ENCODE measurements at regions not wholly inside any gene's neighbourhood (a gene's known extent, or its start where the extent isn't known, plus 50 kb on each side); places are given as distances from the start of the nearest gene placed in this dataset.

GRCh38 chr1:204799630-204800029 lies 71.0 kb upstream of the NFASC start:
- 81 to 82% methylated on average over 2 of the region's 2 CpGs for WGBS, 2 donors
- intact Hi-C loops (cut with DNase I) = loop anchor here (10.0 kb wide), 1 partner anchor 145 kb away; no protein-coding TSS in a partner anchor
- H3K9me3 ChIP-seq = no peaks in the 10 kb centered on the region
- DNase-seq = no peak
- H3K4me1 ChIP-seq = no peaks in the 10 kb centered on the region
- no peak overlapping the region for H3K4me3 ChIP-seq (replicated peaks in 1 of 3)
- H3K36me3 ChIP-seq = no peaks in the 10 kb centered on the region
- no peak overlapping the region for H3K27ac ChIP-seq
- H3K27me3 ChIP-seq = no peaks in the 10 kb centered on the region
- TF ChIP-seq, protein P1, sequence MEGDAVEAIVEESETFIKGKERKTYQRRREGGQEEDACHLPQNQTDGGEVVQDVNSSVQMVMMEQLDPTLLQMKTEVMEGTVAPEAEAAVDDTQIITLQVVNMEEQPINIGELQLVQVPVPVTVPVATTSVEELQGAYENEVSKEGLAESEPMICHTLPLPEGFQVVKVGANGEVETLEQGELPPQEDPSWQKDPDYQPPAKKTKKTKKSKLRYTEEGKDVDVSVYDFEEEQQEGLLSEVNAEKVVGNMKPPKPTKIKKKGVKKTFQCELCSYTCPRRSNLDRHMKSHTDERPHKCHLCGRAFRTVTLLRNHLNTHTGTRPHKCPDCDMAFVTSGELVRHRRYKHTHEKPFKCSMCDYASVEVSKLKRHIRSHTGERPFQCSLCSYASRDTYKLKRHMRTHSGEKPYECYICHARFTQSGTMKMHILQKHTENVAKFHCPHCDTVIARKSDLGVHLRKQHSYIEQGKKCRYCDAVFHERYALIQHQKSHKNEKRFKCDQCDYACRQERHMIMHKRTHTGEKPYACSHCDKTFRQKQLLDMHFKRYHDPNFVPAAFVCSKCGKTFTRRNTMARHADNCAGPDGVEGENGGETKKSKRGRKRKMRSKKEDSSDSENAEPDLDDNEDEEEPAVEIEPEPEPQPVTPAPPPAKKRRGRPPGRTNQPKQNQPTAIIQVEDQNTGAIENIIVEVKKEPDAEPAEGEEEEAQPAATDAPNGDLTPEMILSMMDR (IDR thresholded peaks at IDR 0.05) = no peak
- no peak for TF ChIP-seq POLR2A (IDR thresholded peaks at IDR 0.05)

DNA sequence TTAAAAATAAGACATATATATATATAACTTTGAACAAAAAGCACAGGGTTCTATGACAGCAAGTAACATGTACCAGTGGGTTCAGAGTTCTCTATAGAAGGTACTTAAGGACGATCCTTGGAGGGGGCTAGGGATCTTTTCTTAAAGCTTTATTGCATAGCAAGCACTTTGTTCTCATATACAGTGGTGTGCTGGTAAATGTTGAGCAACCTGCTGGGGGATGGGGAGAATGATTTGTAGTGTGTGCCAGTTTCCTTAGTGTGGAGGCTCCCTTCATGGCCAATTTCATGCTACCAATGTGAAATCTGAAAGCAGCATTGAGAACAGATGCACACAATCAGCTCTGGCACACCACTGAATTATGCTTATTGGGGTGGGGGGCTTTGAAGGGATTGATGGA lies 69.5 kb upstream of the NFASC start:
- no peaks in the 10 kb centered on the region for H3K4me1 ChIP-seq
- 56 to 79% methylated on average over 1 of the region's 1 CpG for WGBS, 2 donors
- no peaks in the 10 kb centered on the region for H3K27me3 ChIP-seq
- no peak overlapping the region for H3K4me3 ChIP-seq (replicated peaks in 1 of 3)
- no peak overlapping the region for H3K27ac ChIP-seq
- no peak for DNase-seq
- no peaks in the 10 kb centered on the region for H3K9me3 ChIP-seq
- no peaks in the 10 kb centered on the region for H3K36me3 ChIP-seq
- intact Hi-C loops (cut with DNase I) = loop anchor here (10.0 kb wide), 1 partner anchor 144 kb away; no protein-coding TSS in a partner anchor
- TF ChIP-seq, protein P1 (IDR thresholded peaks at IDR 0.05) = no peak

DNA sequence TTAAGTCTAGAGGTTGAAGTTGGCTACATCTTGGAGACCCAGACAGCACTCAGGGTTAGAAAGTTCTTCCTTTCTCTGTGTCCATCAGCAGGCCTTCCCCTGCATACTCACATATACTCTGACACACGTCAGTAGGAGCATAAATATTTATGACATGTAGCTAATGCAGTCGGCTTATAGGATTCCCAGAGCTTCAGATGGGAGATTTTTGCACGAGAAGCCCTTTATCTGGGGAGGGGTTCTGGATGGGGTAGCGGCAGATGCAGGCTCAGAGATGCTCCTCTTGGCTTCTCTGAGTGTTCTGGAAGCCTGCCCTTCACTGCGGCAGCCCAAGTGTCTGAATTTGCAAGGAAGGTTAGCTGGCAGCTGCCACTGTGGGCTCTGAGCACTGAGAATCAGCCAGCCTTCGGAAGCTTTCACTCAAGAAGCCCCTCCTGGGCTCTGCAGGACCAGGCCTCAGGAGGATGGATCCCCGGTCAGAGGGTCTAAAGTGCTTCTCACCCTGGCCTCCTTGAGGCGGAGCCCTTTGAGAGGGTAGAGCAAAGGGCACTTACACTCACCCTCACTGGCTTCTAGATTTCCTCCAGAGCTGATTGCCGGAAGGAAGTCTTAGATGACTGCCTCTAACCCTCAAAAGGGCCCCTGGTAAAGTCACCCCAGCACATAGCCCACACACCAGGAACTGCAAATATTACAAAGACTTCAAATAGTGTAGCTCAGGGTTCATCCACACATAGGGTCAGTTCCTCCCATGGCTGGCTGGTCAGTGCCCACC lies 68.1 kb upstream of the NFASC start:
- no peaks in the 10 kb centered on the region for H3K27me3 ChIP-seq
- DNase-seq = no peak
- WGBS, 2 donors = 62 to 73% methylated on average over 6 to 9 of the region's 9 CpGs
- intact Hi-C loops (cut with DNase I) = loop anchor here (10.0 kb wide), 1 partner anchor 142 kb away; no protein-coding TSS in a partner anchor
- H3K4me3 ChIP-seq (replicated peaks in 1 of 3) = no peak overlapping the region
- H3K27ac ChIP-seq = no peak overlapping the region
- no peak for TF ChIP-seq POLR2A (IDR thresholded peaks at IDR 0.05)
- TF ChIP-seq, protein P1 (IDR thresholded peaks at IDR 0.05) = no peak
- no peaks in the 10 kb centered on the region for H3K36me3 ChIP-seq
- no peaks in the 10 kb centered on the region for H3K9me3 ChIP-seq
- H3K4me1 ChIP-seq = no peaks in the 10 kb centered on the region

GRCh38 chr1:204803607-204804006 lies 67.1 kb upstream of the NFASC start:
- no peaks in the 10 kb centered on the region for H3K4me1 ChIP-seq
- no peaks in the 10 kb centered on the region for H3K27me3 ChIP-seq
- TF ChIP-seq, protein P1 (IDR thresholded peaks at IDR 0.05) = no peak
- TF ChIP-seq POLR2A (IDR thresholded peaks at IDR 0.05) = no peak
- no peak overlapping the region for H3K27ac ChIP-seq
- H3K9me3 ChIP-seq = no peaks in the 10 kb centered on the region
- no peak for DNase-seq
- intact Hi-C loops (cut with DNase I) = loop anchor here (10.0 kb wide), 1 partner anchor 141 kb away; no protein-coding TSS in a partner anchor
- no peak overlapping the region for H3K4me3 ChIP-seq (replicated peaks in 1 of 3)
- no peaks in the 10 kb centered on the region for H3K36me3 ChIP-seq
- 84 to 85% methylated on average over 3 of the region's 3 CpGs for WGBS, 2 donors

- H3K9me3 ChIP-seq = no peaks in the 10 kb centered on the region
- intact Hi-C loops (cut with DNase I) = loop anchor here (10.0 kb wide), 1 partner anchor 138 kb away; no protein-coding TSS in a partner anchor
- H3K4me1 ChIP-seq = no peaks in the 10 kb centered on the region
- no peaks in the 10 kb centered on the region for H3K27me3 ChIP-seq
- no peak overlapping the region for H3K27ac ChIP-seq
- 3 to 6% methylated on average over 19 to 22 of the region's 23 CpGs for WGBS, 2 donors
- peak overlapping the region in 1 of 3 donors; percentile 21 for H3K4me3 ChIP-seq (replicated peaks in 1 of 3)
- peak; percentile 75 to 76 for DNase-seq
- TF ChIP-seq, protein P1 (IDR thresholded peaks at IDR 0.05) = peak; percentile 93 to 99 (median 96)
- no peak for TF ChIP-seq POLR2A (IDR thresholded peaks at IDR 0.05)
- H3K36me3 ChIP-seq = no peaks in the 10 kb centered on the region
Measured at GRCh38 chr1:204806943-204807687, 63.5 kb upstream of the NFASC start.
